ENCODE measurements at regions not wholly inside any gene's neighbourhood (a gene's known extent, or its start where the extent isn't known, plus 50 kb on each side); places are given as distances from the start of the nearest gene placed in this dataset.

DNA sequence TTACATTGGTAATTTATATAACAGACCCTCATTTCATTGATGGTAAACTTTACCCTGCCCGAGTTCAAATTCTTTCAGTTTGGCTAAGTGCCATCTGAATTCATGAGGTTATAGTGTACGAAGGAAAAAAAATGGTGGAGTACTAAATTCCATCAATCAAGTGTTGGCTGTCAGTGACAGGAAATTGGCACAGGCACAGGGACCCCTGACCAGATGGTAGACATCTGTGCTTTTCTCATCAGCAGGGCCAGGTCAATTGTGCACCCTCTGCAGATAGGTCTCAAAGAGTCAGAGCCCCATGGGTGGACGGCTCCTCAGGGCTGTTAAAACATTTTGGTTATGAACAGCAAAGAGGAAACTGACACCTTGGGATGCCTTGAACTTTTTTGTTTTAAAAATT is 439.2 kb downstream of the SETBP1 start:
- TF ChIP-seq, protein P1, sequence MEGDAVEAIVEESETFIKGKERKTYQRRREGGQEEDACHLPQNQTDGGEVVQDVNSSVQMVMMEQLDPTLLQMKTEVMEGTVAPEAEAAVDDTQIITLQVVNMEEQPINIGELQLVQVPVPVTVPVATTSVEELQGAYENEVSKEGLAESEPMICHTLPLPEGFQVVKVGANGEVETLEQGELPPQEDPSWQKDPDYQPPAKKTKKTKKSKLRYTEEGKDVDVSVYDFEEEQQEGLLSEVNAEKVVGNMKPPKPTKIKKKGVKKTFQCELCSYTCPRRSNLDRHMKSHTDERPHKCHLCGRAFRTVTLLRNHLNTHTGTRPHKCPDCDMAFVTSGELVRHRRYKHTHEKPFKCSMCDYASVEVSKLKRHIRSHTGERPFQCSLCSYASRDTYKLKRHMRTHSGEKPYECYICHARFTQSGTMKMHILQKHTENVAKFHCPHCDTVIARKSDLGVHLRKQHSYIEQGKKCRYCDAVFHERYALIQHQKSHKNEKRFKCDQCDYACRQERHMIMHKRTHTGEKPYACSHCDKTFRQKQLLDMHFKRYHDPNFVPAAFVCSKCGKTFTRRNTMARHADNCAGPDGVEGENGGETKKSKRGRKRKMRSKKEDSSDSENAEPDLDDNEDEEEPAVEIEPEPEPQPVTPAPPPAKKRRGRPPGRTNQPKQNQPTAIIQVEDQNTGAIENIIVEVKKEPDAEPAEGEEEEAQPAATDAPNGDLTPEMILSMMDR (IDR thresholded peaks at IDR 0.05; ENCODE audit: insufficient read depth, low read depth, low read length): no peak
- TF ChIP-seq EZH2 (IDR thresholded peaks at IDR 0.05; ENCODE audit: insufficient read depth, low read length): no peak

Measured in astrocyte (in vitro differentiated cells and primary cell).